HepG2 (cell line): ENCODE measurements at regions not wholly inside any gene's neighbourhood (a gene's known extent, or its start where the extent isn't known, plus 50 kb on each side); places are given as distances from the start of the nearest gene placed in this dataset.

Source experiments
- ATAC-seq: fragments of 200-7000 bp; cut with Tn5 transposase; 3 replicates; pipeline ENCODE4 v1.9.1; 2020; ENCODE audit warnings: mild to moderate bottlenecking, moderate library complexity
- BruUV-seq: library from RNA; stranded (reverse); fragments of 400-500 nt; replicated peaks from 2 replicates; lab custom pipeline; 2021; lab: Mats Ljungman, UMichigan
- CTCF ChIA-PET: fragments of 300-600 bp; formaldehyde crosslinking; extraction: SDS; loops from one replicate; lab custom pipeline; 2021; ENCODE audit warnings: low total read pairs, inconsistent platforms, low intra/inter-chr PET ratio; lab: Yijun Ruan, JAX
- POLR2A ChIA-PET: fragments of 350-600 bp; sonication (Branson Sonifier 250); formaldehyde crosslinking; loops from one replicate; lab custom pipeline; 2020; ENCODE audit warnings: antibody characterized with exemption, inconsistent platforms; lab: Yijun Ruan, JAX
- DNase-seq: peaks from one replicate; pipeline ENCODE4 v3.0.0-alpha.2; 2015; ENCODE audit warnings: low spot score
- FAIRE-seq: peaks from 3 replicates; lab custom pipeline; 2011; peaks lifted over from hg19 to GRCh38; lab: Jason Lieb, UNC
- H2AFZ ChIP-seq: one replicate; pipeline ENCODE4 v1.6.1; 2011; ENCODE audit warnings: low read length, inconsistent platforms
- H3K27ac ChIP-seq: fragments of 300-600 bp; 3 replicates; pipeline ENCODE4 v1.8.0; 2011; ENCODE audit warnings: mixed run types, mild to moderate bottlenecking, mixed read lengths, low read length, inconsistent platforms; ENCODE audit not compliant: insufficient read depth; ENCODE audit errors: extremely low read length
- H3K27me3 ChIP-seq, 2 experiments: fragments of 200-600 bp in 1 of 2; 2 replicates in 1 of 2; 3 replicates in 1 of 2; pipeline versions ENCODE4 v1.6.0 to v1.8.0; 2011; ENCODE audit warnings: low read length in 2 of 2, mild to moderate bottlenecking in 2 of 2, moderate library complexity in 2 of 2, inconsistent platforms in 1 of 2; ENCODE audit not compliant: insufficient read depth in 2 of 2, control insufficient read depth in 1 of 2
- H3K36me3 ChIP-seq, 2 experiments: fragments of 200-600 bp in 1 of 2; replicated peaks in 1 of 2; 2 replicates in 1 of 2; 3 replicates in 1 of 2; pipeline versions ENCODE4 v1.5.1 to v1.8.0; 2011; ENCODE audit warnings: low read length in 2 of 2, inconsistent platforms in 1 of 2; ENCODE audit not compliant: insufficient read depth in 2 of 2, control insufficient read depth in 1 of 2
- H3K4me1 ChIP-seq: 2 replicates; pipeline ENCODE4 v1.5.1; 2012; ENCODE audit warnings: low read length, inconsistent platforms; ENCODE audit not compliant: insufficient read depth
- H3K4me2 ChIP-seq: 2 replicates; pipeline ENCODE4 v1.6.0; 2011; ENCODE audit warnings: low read depth, low read length, inconsistent platforms
- H3K4me3 ChIP-seq, 3 experiments: fragments of 200-600 bp in 1 of 3; sonication (generic), shearing (Covaris generic) in 1 of 3; replicated peaks in 1 of 3; 2 replicates each; pipeline ENCODE4 v1.5.1; 2011 to 2016; ENCODE audit warnings: low read length in 3 of 3, inconsistent platforms in 2 of 3, low read depth in 2 of 3, mild to moderate bottlenecking in 2 of 3, control low read depth in 1 of 3, mixed read lengths in 1 of 3; ENCODE audit not compliant: insufficient read depth in 1 of 3
- H3K79me2 ChIP-seq: one replicate; pipeline ENCODE4 v1.6.1; 2011; ENCODE audit warnings: low read length, inconsistent platforms; ENCODE audit not compliant: insufficient read depth
- H3K9ac ChIP-seq: 2 replicates; pipeline ENCODE4 v1.6.0; 2011; ENCODE audit warnings: mild to moderate bottlenecking, low read depth, low read length, inconsistent platforms; ENCODE audit not compliant: insufficient read depth
- H3K9me3 ChIP-seq: 2 replicates; pipeline ENCODE4 v1.5.1; 2012; ENCODE audit warnings: mild to moderate bottlenecking, low read length
- H4K20me1 ChIP-seq: 2 replicates; pipeline ENCODE4 v1.6.0; 2011; ENCODE audit warnings: inconsistent platforms, mild to moderate bottlenecking, low read length, moderate library complexity; ENCODE audit not compliant: insufficient read depth
- E2F5 ChIP-seq: sonication (generic); formaldehyde crosslinking; conservative IDR thresholded peaks from 2 replicates; pipeline ENCODE4 v1.4.0; 2020; ENCODE audit warnings: missing genetic modification reagents
- GMEB2 ChIP-seq: IDR thresholded peaks from 2 replicates; pipeline ENCODE4 v1.6.1; 2016; ENCODE audit warnings: missing biosample characterization, missing genetic modification reagents, low read depth
- HDAC6 ChIP-seq: fragments of 200-600 bp; sonication (generic); IDR thresholded peaks from 2 replicates; pipeline ENCODE4 v1.7.0; 2017; ENCODE audit warnings: mild to moderate bottlenecking, antibody characterized with exemption, low read length, low read depth
- IRF9 ChIP-seq: sonication (generic); formaldehyde crosslinking; IDR thresholded peaks from 2 replicates; pipeline ENCODE4 v1.8.0; 2022; ENCODE audit warnings: missing genetic modification reagents, mild to moderate bottlenecking, borderline replicate concordance
- PHF21A ChIP-seq: sonication (generic); formaldehyde crosslinking; IDR thresholded peaks from 2 replicates; pipeline ENCODE4 v1.5.0; 2020; ENCODE audit warnings: mild to moderate bottlenecking, missing genetic modification reagents
- RBFOX2 ChIP-seq: fragments of 200-400 bp; formaldehyde crosslinking; IDR thresholded peaks from 2 replicates; pipeline ENCODE4 v1.6.1; 2017; ENCODE audit warnings: low read depth, mild to moderate bottlenecking, low read length
- TRAFD1 ChIP-seq: sonication (generic); formaldehyde crosslinking; IDR thresholded peaks from 2 replicates; pipeline ENCODE4 v1.5.1; 2020; ENCODE audit warnings: missing genetic modification reagents, mild to moderate bottlenecking, borderline replicate concordance
- WGBS: methylation state at CpG from one replicate; pipeline ENCODE4 v1.1.6; 2017; ENCODE audit warnings: low lambda C conversion rate; 5-methylcytosine and 5-hydroxymethylcytosine counted together
- in situ Hi-C: cut with HindIII; loops from 2 replicates; pipeline ENCODE4 v1.10.0; 2017; ENCODE audit warnings: low pct_unique_long_range_greater_than_20kb; ENCODE audit not compliant: extremely low pct_ligation_motif_present
- intact Hi-C: fragments of 100-400 bp; cut with micrococcal nuclease; formaldehyde crosslinking; loops from one replicate; pipeline ENCODE4 v1.10.0; 2022; ENCODE audit not compliant: unreplicated experiment

GRCh38 chr9:135388530-135388929 lies 91.1 kb upstream of the PPP1R26 start:
- ChIA-PET POLR2A (no interaction called here), CTCF (no interaction called here)
- no TSS peak for BruUV-seq
- no peaks in the 10 kb centered on the region for H3K79me2 ChIP-seq
- no peak for ATAC-seq
- H3K27me3 ChIP-seq = peaks cover 2 to 24% of the 10 kb centered on the region in 2 experiments; a peak in 4 of 5 replicates
- H3K36me3 ChIP-seq = no peaks in the 10 kb centered on the region
- no peak for FAIRE-seq
- intact Hi-C loops = no loop called here
- TF ChIP-seq RBFOX2 (no peak), IRF9 (CRISPR knock-in tag) (no peak), E2F5 (CRISPR knock-in tag) (no peak), HDAC6 (no peak), TRAFD1 (no peak), GMEB2 (CRISPR knock-in tag) (no peak), PHF21A (no peak)
- TF ChIP-seq, all 625 proteins: peak for 0
- Histone ChIP-seq H3K4me2 (no peak overlapping the region), H3K4me1 (no peaks in the 10 kb centered on the region; the same call in 1 of the 2 replicates), H2AFZ (no peak overlapping the region), H3K9me3 (no peaks in the 10 kb centered on the region), H4K20me1 (no peaks in the 10 kb centered on the region), H3K9ac (no peak overlapping the region), H3K27ac (no peak overlapping the region), H3K4me3 (no peak overlapping the region)
- no peak for DNase-seq
- WGBS = 18% methylated on average over 8 of the region's 8 CpGs
- in situ Hi-C loops = no loop called here
